Endothelial cell of umbilical vein (primary cell): ENCODE measurements at regions not wholly inside any gene's neighbourhood (a gene's known extent, or its start where the extent isn't known, plus 50 kb on each side); places are given as distances from the start of the nearest gene placed in this dataset.

Experiments
- BruUV-seq: library from RNA; stranded (reverse); fragments of 400-500 nt; replicated peaks from 2 replicates; lab custom pipeline; 2021; lab: Mats Ljungman, UMichigan
- CTCF ChIA-PET: fragments of 300-600, 350-600 bp; sonication (Branson Sonifier 250); formaldehyde crosslinking; loops from one replicate; lab custom pipeline; 2021; ENCODE audit warnings: antibody characterized with exemption, inconsistent platforms; lab: Charles Lee
- POLR2A ChIA-PET: fragments of 300-600, 350-600 bp; sonication (Branson Sonifier 250); formaldehyde crosslinking; loops from one replicate; lab custom pipeline; 2021; ENCODE audit warnings: antibody characterized with exemption, inconsistent platforms; lab: Charles Lee
- DNase-seq: peaks from one replicate; pipeline ENCODE4 v3.0.0-alpha.2; 2011; ENCODE audit warnings: low read depth, low spot score
- FAIRE-seq: peaks from 2 replicates; lab custom pipeline; 2011; peaks lifted over from hg19 to GRCh38; lab: Jason Lieb, UNC
- H2AFZ ChIP-seq: 2 replicates; pipeline ENCODE4 v1.6.0; 2012; ENCODE audit warnings: low read depth, low read length, control low read depth, inconsistent platforms
- H3K27ac ChIP-seq: 2 replicates; pipeline ENCODE4 v1.5.1; 2011; ENCODE audit warnings: low read depth, mild to moderate bottlenecking, control low read depth, low read length, moderate library complexity; ENCODE audit not compliant: insufficient read depth
- H3K27me3 ChIP-seq, 2 experiments: 2 replicates each; pipeline versions ENCODE4 v1.6.0 to v1.6.1; 2011; ENCODE audit warnings: low read length in 2 of 2, mixed read lengths in 1 of 2; ENCODE audit not compliant: control insufficient read depth in 2 of 2, insufficient read depth in 2 of 2
- H3K36me3 ChIP-seq, 2 experiments: 2 replicates in 1 of 2; 3 replicates in 1 of 2; pipeline ENCODE4 v1.5.1; 2011; ENCODE audit warnings: low read length in 2 of 2, mild to moderate bottlenecking in 1 of 2, moderate library complexity in 1 of 2; ENCODE audit not compliant: control insufficient read depth in 2 of 2, insufficient read depth in 2 of 2; ENCODE audit errors: extremely low read depth in 1 of 2
- H3K4me1 ChIP-seq: 3 replicates; pipeline ENCODE4 v1.5.1; 2011; ENCODE audit warnings: mild to moderate bottlenecking, low read length; ENCODE audit not compliant: control insufficient read depth, insufficient read depth; ENCODE audit errors: extremely low read depth
- H3K4me2 ChIP-seq: 2 replicates; pipeline ENCODE4 v1.6.1; 2011; ENCODE audit warnings: low read length, control low read depth, mixed read lengths; ENCODE audit not compliant: insufficient read depth
- H3K4me3 ChIP-seq, 3 experiments: fragments of 200-600 bp in 1 of 3; sonication (generic), shearing (Covaris generic) in 1 of 3; replicated peaks in 1 of 3; 2 replicates each; pipeline ENCODE4 v1.5.1; 2011 to 2016; ENCODE audit warnings: control low read depth in 3 of 3, low read length in 3 of 3, mild to moderate bottlenecking in 2 of 3, inconsistent platforms in 1 of 3, low read depth in 1 of 3, moderate library complexity in 1 of 3; ENCODE audit not compliant: insufficient read depth in 1 of 3
- H3K79me2 ChIP-seq: 2 replicates; pipeline ENCODE4 v1.6.0; 2012; ENCODE audit warnings: low read length, inconsistent platforms; ENCODE audit not compliant: control insufficient read depth, insufficient read depth
- H3K9ac ChIP-seq: replicated peaks from 2 replicates; pipeline ENCODE3; 2011; ENCODE audit warnings: low read length, control low read depth; ENCODE audit not compliant: insufficient read depth; ENCODE audit errors: extremely low read depth
- H3K9me1 ChIP-seq: replicated peaks from 3 replicates; pipeline ENCODE4 v1.6.0; 2011; ENCODE audit warnings: mild to moderate bottlenecking, low read length; ENCODE audit not compliant: control insufficient read depth, insufficient read depth; ENCODE audit errors: extremely low read depth
- H3K9me3 ChIP-seq: replicated peaks from 2 replicates; pipeline ENCODE4 v1.5.1; 2012; ENCODE audit warnings: low read length, inconsistent platforms; ENCODE audit not compliant: control insufficient read depth, insufficient read depth
- H4K20me1 ChIP-seq: replicated peaks from 2 replicates; pipeline ENCODE3; 2011; ENCODE audit warnings: mild to moderate bottlenecking, low read length; ENCODE audit not compliant: control insufficient read depth, insufficient read depth; ENCODE audit errors: extremely low read depth
- EZH2 ChIP-seq: IDR thresholded peaks from 2 replicates; pipeline ENCODE4 v1.6.1; 2012; ENCODE audit warnings: borderline replicate concordance, low read depth, mild to moderate bottlenecking, moderate library complexity, low read length, inconsistent platforms; ENCODE audit not compliant: severe bottlenecking
- FOS ChIP-seq: IDR thresholded peaks from 2 replicates; pipeline ENCODE4 v1.6.1; 2011; ENCODE audit warnings: mild to moderate bottlenecking, low read length, moderate library complexity, borderline replicate concordance; ENCODE audit not compliant: insufficient read depth
- GATA2 ChIP-seq: IDR thresholded peaks from 2 replicates; pipeline ENCODE4 v1.7.0; 2011; ENCODE audit warnings: low read depth, mild to moderate bottlenecking, moderate library complexity, mixed read lengths, low read length; ENCODE audit not compliant: insufficient read length, insufficient read depth
- JUN ChIP-seq: IDR thresholded peaks from 2 replicates; pipeline ENCODE4 v1.6.1; 2011; ENCODE audit warnings: borderline replicate concordance, low read depth; ENCODE audit not compliant: insufficient read length, insufficient read depth
- MYC ChIP-seq: IDR thresholded peaks from one replicate; pipeline ENCODE4 v1.6.1; 2011; ENCODE audit warnings: mild to moderate bottlenecking, low read depth, low read length
- POLR2A ChIP-seq: IDR thresholded peaks from 2 replicates; pipeline ENCODE4 v1.6.1; 2012; ENCODE audit warnings: low read depth, mild to moderate bottlenecking, control low read depth, low read length
- POLR2AphosphoS5 ChIP-seq: IDR thresholded peaks from 2 replicates; pipeline ENCODE4 v1.6.1; 2012; ENCODE audit warnings: low read depth, mild to moderate bottlenecking, control low read depth, low read length, moderate library complexity; ENCODE audit not compliant: insufficient read depth
- dilution Hi-C: fragments of 300-500 bp; cut with MboI; formaldehyde crosslinking; loops from one replicate; pipeline ENCODE4 v1.15.0; 2019; ENCODE audit warnings: low sequenced_read_pairs; ENCODE audit not compliant: extremely low pct_ligation_motif_present
- intact Hi-C: fragments of 100-400 bp; cut with micrococcal nuclease; formaldehyde crosslinking; loops from one replicate; pipeline ENCODE4 v1.10.0; 2022
- TF ChIP-seq, protein P1 (sequence below), 2 donors: IDR thresholded peaks; 1 replicate in 1 of 2; 2 replicates in 1 of 2; pipeline ENCODE4 v1.5.1; 2011; ENCODE audit warnings: low read length in 2 of 2, mild to moderate bottlenecking in 2 of 2, moderate library complexity in 2 of 2, control low read depth in 1 of 2, inconsistent platforms in 1 of 2, low read depth in 1 of 2; ENCODE audit not compliant: insufficient read depth in 1 of 2; ENCODE audit errors: extremely low read depth in 1 of 2
- TF ChIP-seq, protein P2 (sequence below): IDR thresholded peaks from 2 replicates; pipeline ENCODE4 v1.6.1; 2011; ENCODE audit not compliant: insufficient read depth, insufficient read length

GRCh38 chr1:103344930-103345329 lies 180.6 kb upstream of the RNPC3 start:
- Histone ChIP-seq H2AFZ (no peak overlapping the region), H3K27ac (no peak overlapping the region), H3K4me3 (no peak overlapping the region), H3K27me3 (no peaks in the 10 kb centered on the region), H3K79me2 (no peaks in the 10 kb centered on the region), H3K9me3 (no peaks in the 10 kb centered on the region), H3K36me3 (no peaks in the 10 kb centered on the region), H3K4me1 (no peaks in the 10 kb centered on the region), H3K9me1 (no peaks in the 10 kb centered on the region), H3K4me2 (no peak overlapping the region), H3K9ac (no peak overlapping the region), H4K20me1 (no peaks in the 10 kb centered on the region)
- BruUV-seq: no TSS peak
- no peak for FAIRE-seq
- no peak for DNase-seq
- CTCF ChIA-PET: no interaction called here
- intact Hi-C loops (no loop called here), dilution Hi-C loops (no loop called here)
- POLR2A ChIA-PET: no interaction called here
- TF ChIP-seq POLR2A (no peak), GATA2 (no peak), FOS (no peak), MYC (no peak), POLR2AphosphoS5 (no peak), JUN (no peak), EZH2 (no peak)
- TF ChIP-seq, protein P1, sequence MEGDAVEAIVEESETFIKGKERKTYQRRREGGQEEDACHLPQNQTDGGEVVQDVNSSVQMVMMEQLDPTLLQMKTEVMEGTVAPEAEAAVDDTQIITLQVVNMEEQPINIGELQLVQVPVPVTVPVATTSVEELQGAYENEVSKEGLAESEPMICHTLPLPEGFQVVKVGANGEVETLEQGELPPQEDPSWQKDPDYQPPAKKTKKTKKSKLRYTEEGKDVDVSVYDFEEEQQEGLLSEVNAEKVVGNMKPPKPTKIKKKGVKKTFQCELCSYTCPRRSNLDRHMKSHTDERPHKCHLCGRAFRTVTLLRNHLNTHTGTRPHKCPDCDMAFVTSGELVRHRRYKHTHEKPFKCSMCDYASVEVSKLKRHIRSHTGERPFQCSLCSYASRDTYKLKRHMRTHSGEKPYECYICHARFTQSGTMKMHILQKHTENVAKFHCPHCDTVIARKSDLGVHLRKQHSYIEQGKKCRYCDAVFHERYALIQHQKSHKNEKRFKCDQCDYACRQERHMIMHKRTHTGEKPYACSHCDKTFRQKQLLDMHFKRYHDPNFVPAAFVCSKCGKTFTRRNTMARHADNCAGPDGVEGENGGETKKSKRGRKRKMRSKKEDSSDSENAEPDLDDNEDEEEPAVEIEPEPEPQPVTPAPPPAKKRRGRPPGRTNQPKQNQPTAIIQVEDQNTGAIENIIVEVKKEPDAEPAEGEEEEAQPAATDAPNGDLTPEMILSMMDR (IDR thresholded peaks at IDR 0.05; ENCODE audit: extremely low read depth in 1 of 2, insufficient read depth in 1 of 2, low read depth in 1 of 2, low read length in 2 of 2): no peak
- TF ChIP-seq, protein P2, sequence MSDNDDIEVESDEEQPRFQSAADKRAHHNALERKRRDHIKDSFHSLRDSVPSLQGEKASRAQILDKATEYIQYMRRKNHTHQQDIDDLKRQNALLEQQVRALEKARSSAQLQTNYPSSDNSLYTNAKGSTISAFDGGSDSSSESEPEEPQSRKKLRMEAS: no peak
